ENCODE measurements at regions not wholly inside any gene's neighbourhood (a gene's known extent, or its start where the extent isn't known, plus 50 kb on each side); places are given as distances from the start of the nearest gene placed in this dataset.
"Not testable (repeated sequence)": the region's sequence is repeated elsewhere in the genome, so short reads cannot be mapped to it uniquely, and the experiment has no call there.

DNA sequence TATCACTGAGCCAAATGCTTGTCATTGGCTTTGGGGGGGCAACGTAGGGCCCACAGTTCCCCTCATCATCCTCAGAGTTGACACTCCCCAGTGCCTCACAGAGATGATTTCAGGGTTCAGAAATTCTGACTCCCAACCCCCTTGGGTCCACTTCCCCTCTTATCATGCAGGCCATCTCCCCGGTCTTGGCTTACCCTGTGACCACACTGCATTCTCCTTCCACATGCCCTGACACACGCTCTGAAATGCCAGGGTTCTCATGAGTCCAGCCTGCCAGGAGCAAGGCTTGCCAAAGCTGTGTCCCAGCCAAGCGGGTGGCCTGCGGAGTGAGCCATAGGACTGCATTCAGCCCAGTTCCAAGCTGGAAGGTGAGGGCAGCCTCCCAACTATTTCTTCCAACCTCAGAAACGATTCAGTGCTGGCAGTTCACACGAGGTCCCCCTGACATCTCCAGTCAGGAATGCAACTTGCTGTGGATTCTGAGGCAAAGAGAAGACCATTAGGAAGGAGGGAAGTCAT, 101.2 kb downstream of the SMIM20 start:
- no peaks in the 10 kb centered on the region for H3K27me3 ChIP-seq
- DNase-seq (ENCODE audit: low spot score), result peak; percentile 74
- no peaks in the 10 kb centered on the region for H3K36me3 ChIP-seq
- TF ChIP-seq, protein P1, sequence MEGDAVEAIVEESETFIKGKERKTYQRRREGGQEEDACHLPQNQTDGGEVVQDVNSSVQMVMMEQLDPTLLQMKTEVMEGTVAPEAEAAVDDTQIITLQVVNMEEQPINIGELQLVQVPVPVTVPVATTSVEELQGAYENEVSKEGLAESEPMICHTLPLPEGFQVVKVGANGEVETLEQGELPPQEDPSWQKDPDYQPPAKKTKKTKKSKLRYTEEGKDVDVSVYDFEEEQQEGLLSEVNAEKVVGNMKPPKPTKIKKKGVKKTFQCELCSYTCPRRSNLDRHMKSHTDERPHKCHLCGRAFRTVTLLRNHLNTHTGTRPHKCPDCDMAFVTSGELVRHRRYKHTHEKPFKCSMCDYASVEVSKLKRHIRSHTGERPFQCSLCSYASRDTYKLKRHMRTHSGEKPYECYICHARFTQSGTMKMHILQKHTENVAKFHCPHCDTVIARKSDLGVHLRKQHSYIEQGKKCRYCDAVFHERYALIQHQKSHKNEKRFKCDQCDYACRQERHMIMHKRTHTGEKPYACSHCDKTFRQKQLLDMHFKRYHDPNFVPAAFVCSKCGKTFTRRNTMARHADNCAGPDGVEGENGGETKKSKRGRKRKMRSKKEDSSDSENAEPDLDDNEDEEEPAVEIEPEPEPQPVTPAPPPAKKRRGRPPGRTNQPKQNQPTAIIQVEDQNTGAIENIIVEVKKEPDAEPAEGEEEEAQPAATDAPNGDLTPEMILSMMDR (IDR thresholded peaks at IDR 0.05), result no peak
- H3K4me1 ChIP-seq, result peaks cover 0 to 19% of the 10 kb centered on the region in 2 donors
- H3K4me3 ChIP-seq, result no peak overlapping the region
- H3K27ac ChIP-seq, result no peak overlapping the region
- no peaks in the 10 kb centered on the region for H3K9me3 ChIP-seq

GRCh38 chr4:26015906-26016305, 101.9 kb downstream of the SMIM20 start:
- peak; percentile 32 for DNase-seq (ENCODE audit: low spot score)

GRCh38 chr4:26017531-26017930, 103.5 kb downstream of the SMIM20 start:
- H3K27me3 ChIP-seq, result no peaks in the 10 kb centered on the region
- H3K4me1 ChIP-seq, result peaks cover 0 to 29% of the 10 kb centered on the region in 2 donors
- TF ChIP-seq, protein P1 (IDR thresholded peaks at IDR 0.05), result no peak
- no peak overlapping the region for H3K27ac ChIP-seq
- H3K9me3 ChIP-seq, result no peaks in the 10 kb centered on the region
- no peak for DNase-seq (ENCODE audit: low spot score)
- no peak overlapping the region for H3K4me3 ChIP-seq
- H3K36me3 ChIP-seq, result no peaks in the 10 kb centered on the region

More at GRCh38 chr4:26015906-26016305, 101.9 kb downstream of the SMIM20 start:
- no peaks in the 10 kb centered on the region for H3K36me3 ChIP-seq
- H3K27ac ChIP-seq, result no peak overlapping the region
- TF ChIP-seq, protein P1 (IDR thresholded peaks at IDR 0.05), result no peak
- H3K4me1 ChIP-seq, result peaks cover 0 to 19% of the 10 kb centered on the region in 2 donors
- H3K9me3 ChIP-seq, result no peaks in the 10 kb centered on the region
- H3K27me3 ChIP-seq, result no peaks in the 10 kb centered on the region
- H3K4me3 ChIP-seq, result no peak overlapping the region

- not testable (repeated sequence) for H3K9me3 ChIP-seq; H3K36me3 ChIP-seq; H3K4me3 ChIP-seq; H3K27me3 ChIP-seq; DNase-seq (ENCODE audit: low spot score); H3K27ac ChIP-seq
- H3K4me1 ChIP-seq, result peaks cover 0 to 29% of the 10 kb centered on the region in 2 donors
These were observed 104.1 kb downstream of the SMIM20 start for GRCh38 chr4:26017961-26018700.

GRCh38 chr4:26020083-26020668, 106.2 kb downstream of the SMIM20 start:
- H3K9me3 ChIP-seq, result no peaks in the 10 kb centered on the region
- H3K4me1 ChIP-seq, result peaks cover 0 to 19% of the 10 kb centered on the region in 2 donors
- no peaks in the 10 kb centered on the region for H3K36me3 ChIP-seq
- no peak for DNase-seq (ENCODE audit: low spot score)
- H3K27ac ChIP-seq, result no peak overlapping the region
- no peak overlapping the region for H3K4me3 ChIP-seq
- H3K27me3 ChIP-seq, result no peaks in the 10 kb centered on the region
- TF ChIP-seq, protein P1 (IDR thresholded peaks at IDR 0.05), result no peak

DNA sequence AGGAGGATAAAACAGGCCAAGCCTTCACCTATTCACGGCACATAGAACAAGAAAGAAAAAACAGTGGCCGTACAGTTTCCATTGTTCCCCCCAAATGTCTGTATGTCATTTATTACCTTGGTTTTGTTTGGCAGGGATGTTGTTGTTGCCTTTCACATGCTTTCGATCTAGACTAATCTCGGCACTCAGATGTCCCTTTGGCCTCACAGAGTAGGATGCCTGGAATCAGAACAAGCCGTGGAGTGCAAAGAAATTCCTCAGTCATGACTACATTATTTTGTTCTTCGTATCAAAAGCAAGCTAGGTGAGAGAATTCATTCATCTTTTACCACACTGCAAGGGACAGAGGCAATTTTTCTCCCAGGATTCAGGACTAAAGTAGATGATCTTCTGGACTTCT, 106.9 kb downstream of the SMIM20 start:
- H3K4me1 ChIP-seq, result peaks cover 0 to 12% of the 10 kb centered on the region in 2 donors
- H3K27me3 ChIP-seq, result no peaks in the 10 kb centered on the region
- H3K9me3 ChIP-seq, result no peaks in the 10 kb centered on the region
- H3K27ac ChIP-seq, result no peak overlapping the region
- H3K4me3 ChIP-seq, result no peak overlapping the region
- no peaks in the 10 kb centered on the region for H3K36me3 ChIP-seq
- TF ChIP-seq, protein P1 (IDR thresholded peaks at IDR 0.05), result no peak
- DNase-seq (ENCODE audit: low spot score), result no peak
